ENCODE measurements at regions not wholly inside any gene's neighbourhood (a gene's known extent, or its start where the extent isn't known, plus 50 kb on each side); places are given as distances from the start of the nearest gene placed in this dataset.

DNA sequence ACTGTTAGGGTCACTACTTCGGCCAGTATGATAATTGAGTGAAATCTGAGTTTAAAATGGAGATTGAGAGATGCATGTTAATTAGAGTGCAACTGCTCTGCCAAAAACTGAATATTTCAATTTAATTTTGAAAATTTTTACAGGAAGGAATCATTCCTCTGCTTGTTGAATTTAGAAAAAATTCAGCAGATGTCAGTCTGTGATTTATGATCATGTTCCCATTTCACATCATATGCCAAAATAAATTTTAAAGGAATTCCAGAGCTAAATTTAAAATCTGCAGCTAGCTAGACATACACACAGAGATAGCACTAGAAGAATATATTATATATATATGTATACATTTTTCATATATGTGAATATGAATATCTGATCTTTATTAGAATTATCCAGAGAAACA lies 797.6 kb upstream of the TMEM132C start:
- no peak overlapping the region for H2BK120ac ChIP-seq (replicated peaks; ENCODE audit: low read depth, low read length)
- no peaks in the 10 kb centered on the region for H3K4me1 ChIP-seq (replicated peaks in 1 of 4; ENCODE audit: control insufficient read depth in 3 of 4, insufficient read depth in 4 of 4, low read length in 3 of 4)
- no peak overlapping the region for H3K9ac ChIP-seq (replicated peaks in 1 of 4; ENCODE audit: extremely low read depth in 1 of 4, low read depth in 3 of 4, low read length in 3 of 4)
- no peak overlapping the region for H3K4ac ChIP-seq (replicated peaks; ENCODE audit: insufficient read length, low read depth, low read length)
- no peaks in the 10 kb centered on the region for H4K20me1 ChIP-seq (replicated peaks in 1 of 2; ENCODE audit: control insufficient read depth in 1 of 2, insufficient read depth in 2 of 2, low read length in 2 of 2)
- H2BK5ac ChIP-seq (ENCODE audit: low read depth, low read length): no peak overlapping the region
- no peak overlapping the region for H2BK12ac ChIP-seq (ENCODE audit: low read depth, low read length)
- no peak overlapping the region for H3K23ac ChIP-seq (ENCODE audit: insufficient read length)
- H3K23me2 ChIP-seq (ENCODE audit: low read depth, low read length): no peaks in the 10 kb centered on the region; the same call in 1 of the 2 replicates
- ChIA-PET POLR2A (ENCODE audit: partially characterized antibody) (no interaction called here), CTCF (ENCODE audit: partially characterized antibody) (interaction anchor here (0.5 kb wide), 1 partner anchor 277 kb away, joined by 3 read pairs; no protein-coding TSS in a partner anchor)
- H3K27me3 ChIP-seq (replicated peaks in 1 of 4; ENCODE audit: control insufficient read depth in 3 of 4, extremely low read depth in 1 of 4, insufficient read depth in 3 of 4, low read length in 3 of 4): no peaks in the 10 kb centered on the region
- no peak overlapping the region for H3K56ac ChIP-seq (replicated peaks; ENCODE audit: insufficient read length, low read depth, low read length)
- no peaks in the 10 kb centered on the region for H3K9me3 ChIP-seq (ENCODE audit: insufficient read depth in 2 of 2, low read depth in 1 of 2, low read length in 1 of 2)
- 86% methylated on average over 1 of the region's 1 CpG; no CpG with 5 or more reads in 1 of the 2 experiments for WGBS, 2 experiments (ENCODE audit: extremely low coverage in 1 of 2, insufficient coverage in 1 of 2, insufficient read length in 1 of 2, insufficient replicate concordance in 2 of 2, low coverage in 1 of 2, low lambda C conversion rate in 2 of 2, missing lambda C conversion rate in 1 of 2)
- FAIRE-seq (no peak), DNase-seq (ENCODE audit: low read depth in 1 of 2, low spot score in 2 of 2) (no peak)
- H3K18ac ChIP-seq (ENCODE audit: extremely low read depth, low read length): no peak overlapping the region
- no peaks in the 10 kb centered on the region for H3K36me3 ChIP-seq (ENCODE audit: control insufficient read depth in 2 of 4, insufficient read depth in 4 of 4, low read length in 3 of 4)
- no peak overlapping the region for H4K5ac ChIP-seq (ENCODE audit: insufficient read length, low read depth, low read length)
- H2AFZ ChIP-seq (ENCODE audit: low read length): no peak overlapping the region
- H3K27ac ChIP-seq (ENCODE audit: low read depth, low read length): no peak overlapping the region
- H4K91ac ChIP-seq (replicated peaks; ENCODE audit: insufficient read length, low read length): no peak overlapping the region
- no peak overlapping the region for H2BK20ac ChIP-seq (ENCODE audit: low read length)
- no peak overlapping the region for H3K14ac ChIP-seq (ENCODE audit: insufficient read length)
- H3K79me2 ChIP-seq (ENCODE audit: control insufficient read depth in 1 of 2, insufficient read depth in 2 of 2, low read length in 2 of 2): no peaks in the 10 kb centered on the region
- H2AK5ac ChIP-seq (ENCODE audit: low read depth, low read length): no peak overlapping the region
- H4K8ac ChIP-seq (ENCODE audit: extremely low read depth, insufficient read depth, low read length): no peak overlapping the region
- H3K4me2 ChIP-seq (ENCODE audit: insufficient read depth in 1 of 2, low read depth in 2 of 2, low read length in 2 of 2): no peak overlapping the region
- no peak overlapping the region for H2BK15ac ChIP-seq (ENCODE audit: low read length)
- no peak overlapping the region for H3K4me3 ChIP-seq (ENCODE audit: extremely low read depth in 1 of 4, insufficient read depth in 2 of 4, low read depth in 3 of 4, low read length in 4 of 4)
- no peaks in the 10 kb centered on the region for H3K79me1 ChIP-seq (ENCODE audit: low read depth, low read length)
- TF ChIP-seq EZH2 (IDR thresholded peaks at IDR 0.05; ENCODE audit: low read depth, low read length, severe bottlenecking) (no peak), EP300 (IDR thresholded peaks at IDR 0.05; ENCODE audit: borderline replicate concordance in 1 of 2, low read depth in 2 of 2, low read length in 2 of 2) (no peak), KDM1A (IDR thresholded peaks at IDR 0.05; ENCODE audit: borderline replicate concordance, low read length) (no peak), HDAC6 (IDR thresholded peaks at IDR 0.05; ENCODE audit: low read depth, low read length) (no peak), POLR2AphosphoS5 (IDR thresholded peaks at IDR 0.05; ENCODE audit: low read depth, low read length) (no peak), KDM4A (IDR thresholded peaks at IDR 0.05; ENCODE audit: low read depth, low read length, severe bottlenecking) (no peak), CBX5 (IDR thresholded peaks at IDR 0.05; ENCODE audit: low read depth, low read length) (no peak), CREB1 (IDR thresholded peaks at IDR 0.05) (no peak)
- TF ChIP-seq, protein P1, sequence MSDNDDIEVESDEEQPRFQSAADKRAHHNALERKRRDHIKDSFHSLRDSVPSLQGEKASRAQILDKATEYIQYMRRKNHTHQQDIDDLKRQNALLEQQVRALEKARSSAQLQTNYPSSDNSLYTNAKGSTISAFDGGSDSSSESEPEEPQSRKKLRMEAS (IDR thresholded peaks at IDR 0.05): no peak
